ENCODE measurements at regions not wholly inside any gene's neighbourhood (a gene's known extent, or its start where the extent isn't known, plus 50 kb on each side); places are given as distances from the start of the nearest gene placed in this dataset.

- in situ Hi-C loops (cut with MboI; ENCODE audit: low pct_ligation_motif_present in 1 of 4, low pct_unique_long_range_greater_than_20kb in 1 of 4, low sequenced_read_pairs in 3 of 4) = no loop called here
- TF ChIP-seq CTCF (IDR thresholded peaks at IDR 0.05) = no peak
- DNase-seq = no peak
- no peaks in the 10 kb centered on the region for H3K27me3 ChIP-seq
- H3K9me3 ChIP-seq = peaks cover 2 to 8% of the 10 kb centered on the region in 2 donors
- 48 to 62% methylated on average over 3 of the region's 3 CpGs for WGBS, 2 donors (ENCODE audit: low coverage in 1 of 2)
- H3K4me1 ChIP-seq = no peaks in the 10 kb centered on the region
- no peaks in the 10 kb centered on the region for H3K36me3 ChIP-seq
- intact Hi-C loops (cut with DNase I; ENCODE audit: low total_unique reads) = no loop called here
- H3K4me3 ChIP-seq = no peak overlapping the region
- H3K27ac ChIP-seq = no peak overlapping the region
Measured at GRCh38 chr13:19329365-19329764, 147.7 kb upstream of the TUBA3C start.

- no peak overlapping the region for H3K4me3 ChIP-seq
- intact Hi-C loops (cut with DNase I; ENCODE audit: low total_unique reads) = no loop called here
- no peak for DNase-seq
- in situ Hi-C loops (cut with MboI; ENCODE audit: low pct_ligation_motif_present in 1 of 4, low pct_unique_long_range_greater_than_20kb in 1 of 4, low sequenced_read_pairs in 3 of 4) = no loop called here
- TF ChIP-seq EP300 (IDR thresholded peaks at IDR 0.05; ENCODE audit: low read depth) (no peak), POLR2A (IDR thresholded peaks at IDR 0.05) (no peak), POLR2AphosphoS5 (IDR thresholded peaks at IDR 0.05) (no peak), CTCF (IDR thresholded peaks at IDR 0.05) (no peak)
- peaks cover 6 to 12% of the 10 kb centered on the region in 2 donors for H3K9me3 ChIP-seq
- H3K36me3 ChIP-seq = no peaks in the 10 kb centered on the region
- H3K27me3 ChIP-seq = no peaks in the 10 kb centered on the region
- no peaks in the 10 kb centered on the region for H3K4me1 ChIP-seq
- H3K27ac ChIP-seq = no peak overlapping the region
Measured at GRCh38 chr13:19324325-19324724, 142.7 kb upstream of the TUBA3C start.

GRCh38 chr13:19321222-19321621, 139.6 kb upstream of the TUBA3C start:
- no peaks in the 10 kb centered on the region for H3K27me3 ChIP-seq
- TF ChIP-seq CTCF (IDR thresholded peaks at IDR 0.05) (no peak), POLR2A (IDR thresholded peaks at IDR 0.05) (no peak), EP300 (IDR thresholded peaks at IDR 0.05; ENCODE audit: low read depth) (no peak), POLR2AphosphoS5 (IDR thresholded peaks at IDR 0.05) (no peak)
- 71 to 73% methylated on average over 3 of the region's 3 CpGs for WGBS, 2 donors (ENCODE audit: low coverage in 1 of 2)
- intact Hi-C loops (cut with DNase I; ENCODE audit: low total_unique reads) = no loop called here
- in situ Hi-C loops (cut with MboI; ENCODE audit: low pct_ligation_motif_present in 1 of 4, low pct_unique_long_range_greater_than_20kb in 1 of 4, low sequenced_read_pairs in 3 of 4) = no loop called here
- no peak overlapping the region for H3K27ac ChIP-seq
- H3K36me3 ChIP-seq = no peaks in the 10 kb centered on the region
- H3K4me1 ChIP-seq = no peaks in the 10 kb centered on the region
- no peak for DNase-seq
- H3K4me3 ChIP-seq = no peak overlapping the region
- H3K9me3 ChIP-seq = peaks cover 6 to 12% of the 10 kb centered on the region in 2 donors

GRCh38 chr13:19305434-19305833, 123.8 kb upstream of the TUBA3C start:
- in situ Hi-C loops (cut with MboI; ENCODE audit: low pct_ligation_motif_present in 1 of 4, low pct_unique_long_range_greater_than_20kb in 1 of 4, low sequenced_read_pairs in 3 of 4) = no loop called here
- Histone ChIP-seq H3K27me3 (no peaks in the 10 kb centered on the region), H3K36me3 (no peaks in the 10 kb centered on the region), H3K9me3 (peaks cover 4 to 7% of the 10 kb centered on the region in 2 donors), H3K4me3 (no peak overlapping the region), H3K4me1 (no peaks in the 10 kb centered on the region), H3K27ac (no peak overlapping the region)
- intact Hi-C loops (cut with DNase I; ENCODE audit: low total_unique reads) = no loop called here
- 81 to 87% methylated on average over 3 to 17 of the region's 17 CpGs for WGBS, 2 donors (ENCODE audit: low coverage in 1 of 2)
- no peak for TF ChIP-seq CTCF (IDR thresholded peaks at IDR 0.05)
- TF ChIP-seq EP300 (IDR thresholded peaks at IDR 0.05; ENCODE audit: low read depth) = no peak
- TF ChIP-seq POLR2AphosphoS5 (IDR thresholded peaks at IDR 0.05) = no peak
- TF ChIP-seq POLR2A (IDR thresholded peaks at IDR 0.05) = no peak
- no peak for DNase-seq
